ENCODE measurements at regions not wholly inside any gene's neighbourhood (a gene's known extent, or its start where the extent isn't known, plus 50 kb on each side); places are given as distances from the start of the nearest gene placed in this dataset.

DNA sequence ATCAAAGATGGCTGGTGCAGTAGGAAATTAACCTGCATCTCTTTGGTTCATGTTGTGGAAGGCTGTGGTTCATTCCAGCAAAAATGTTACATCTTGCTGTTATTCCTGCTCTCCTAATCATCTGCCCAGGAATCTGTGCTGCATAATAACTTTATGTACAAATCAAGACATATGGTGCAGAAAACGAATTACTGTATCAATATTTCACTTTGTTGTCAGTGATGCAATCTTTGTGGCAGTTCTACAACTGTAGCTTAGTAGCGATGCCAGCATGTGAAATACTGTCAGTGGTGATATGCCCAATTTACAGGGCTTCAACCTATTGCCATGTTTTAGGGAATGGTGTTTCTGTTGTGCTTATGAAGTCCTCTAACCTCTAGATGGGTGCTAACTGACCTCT, 1114.7 kb downstream of the SOCS6 start:
- Histone ChIP-seq H3K27ac (ENCODE audit: low read length) (no peak overlapping the region), H3K4me1 (ENCODE audit: control insufficient read depth, insufficient read depth, low read length) (no peaks in the 10 kb centered on the region), H3K36me3 (ENCODE audit: control insufficient read depth, insufficient read depth, low read length) (no peaks in the 10 kb centered on the region), H3K4me3 (ENCODE audit: low read depth in 2 of 2, low read length in 2 of 2) (no peak overlapping the region), H3K9me3 (ENCODE audit: control insufficient read depth, insufficient read depth, low read depth, low read length) (no peaks in the 10 kb centered on the region), H3K27me3 (ENCODE audit: control insufficient read depth, insufficient read depth, low read length) (no peaks in the 10 kb centered on the region)
- CTCF ChIA-PET, result no interaction called here
- ATAC-seq (no peak), DNase-seq (ENCODE audit: low read depth, low spot score) (no peak)
- BruUV-seq (replicated peaks), result no TSS peak
- in situ Hi-C loops (cut with HindIII; ENCODE audit: low pct_unique_long_range_greater_than_20kb, low sequenced_read_pairs), result no loop called here
- intact Hi-C loops (cut with micrococcal nuclease; ENCODE audit: unreplicated experiment), result no loop called here
- no peak for TF ChIP-seq TCF7L2 (IDR thresholded peaks at IDR 0.05; ENCODE audit: low read depth, low read length)
- no peak for TF ChIP-seq POLR2AphosphoS5 (IDR thresholded peaks at IDR 0.05; ENCODE audit: low read depth, low read length)
- TF ChIP-seq SIN3A (IDR thresholded peaks at IDR 0.05; ENCODE audit: borderline replicate concordance, insufficient read depth, low read depth, low read length), result no peak
- no peak for TF ChIP-seq CTCF (IDR thresholded peaks at IDR 0.05)
- TF ChIP-seq, protein P1, sequence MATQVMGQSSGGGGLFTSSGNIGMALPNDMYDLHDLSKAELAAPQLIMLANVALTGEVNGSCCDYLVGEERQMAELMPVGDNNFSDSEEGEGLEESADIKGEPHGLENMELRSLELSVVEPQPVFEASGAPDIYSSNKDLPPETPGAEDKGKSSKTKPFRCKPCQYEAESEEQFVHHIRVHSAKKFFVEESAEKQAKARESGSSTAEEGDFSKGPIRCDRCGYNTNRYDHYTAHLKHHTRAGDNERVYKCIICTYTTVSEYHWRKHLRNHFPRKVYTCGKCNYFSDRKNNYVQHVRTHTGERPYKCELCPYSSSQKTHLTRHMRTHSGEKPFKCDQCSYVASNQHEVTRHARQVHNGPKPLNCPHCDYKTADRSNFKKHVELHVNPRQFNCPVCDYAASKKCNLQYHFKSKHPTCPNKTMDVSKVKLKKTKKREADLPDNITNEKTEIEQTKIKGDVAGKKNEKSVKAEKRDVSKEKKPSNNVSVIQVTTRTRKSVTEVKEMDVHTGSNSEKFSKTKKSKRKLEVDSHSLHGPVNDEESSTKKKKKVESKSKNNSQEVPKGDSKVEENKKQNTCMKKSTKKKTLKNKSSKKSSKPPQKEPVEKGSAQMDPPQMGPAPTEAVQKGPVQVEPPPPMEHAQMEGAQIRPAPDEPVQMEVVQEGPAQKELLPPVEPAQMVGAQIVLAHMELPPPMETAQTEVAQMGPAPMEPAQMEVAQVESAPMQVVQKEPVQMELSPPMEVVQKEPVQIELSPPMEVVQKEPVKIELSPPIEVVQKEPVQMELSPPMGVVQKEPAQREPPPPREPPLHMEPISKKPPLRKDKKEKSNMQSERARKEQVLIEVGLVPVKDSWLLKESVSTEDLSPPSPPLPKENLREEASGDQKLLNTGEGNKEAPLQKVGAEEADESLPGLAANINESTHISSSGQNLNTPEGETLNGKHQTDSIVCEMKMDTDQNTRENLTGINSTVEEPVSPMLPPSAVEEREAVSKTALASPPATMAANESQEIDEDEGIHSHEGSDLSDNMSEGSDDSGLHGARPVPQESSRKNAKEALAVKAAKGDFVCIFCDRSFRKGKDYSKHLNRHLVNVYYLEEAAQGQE (IDR thresholded peaks at IDR 0.05; ENCODE audit: insufficient read depth in 1 of 2, low read depth in 2 of 2, low read length in 1 of 2), result no peak
- POLR2A ChIA-PET, result no interaction called here

DNA sequence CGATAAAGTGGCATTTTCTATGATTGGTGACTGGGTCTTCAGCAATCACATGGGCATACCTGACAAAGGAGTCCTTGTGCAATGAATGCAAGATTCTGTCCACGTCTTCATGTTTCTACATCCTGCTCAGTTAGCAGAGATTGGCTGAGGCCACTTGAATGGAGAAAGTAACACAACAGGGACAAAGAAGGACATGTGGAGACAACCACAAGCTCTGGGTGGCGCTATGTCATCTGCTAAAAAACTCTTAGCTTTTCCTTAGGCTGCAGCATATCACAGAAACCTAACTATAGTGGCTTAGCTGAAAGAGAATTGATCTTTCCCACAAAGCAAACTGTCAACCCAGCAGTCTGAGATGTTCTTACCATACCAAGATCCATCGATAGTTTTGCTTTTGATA, 1109.7 kb downstream of the SOCS6 start:
- BruUV-seq (replicated peaks), result no TSS peak
- TF ChIP-seq POLR2AphosphoS5 (IDR thresholded peaks at IDR 0.05; ENCODE audit: low read depth, low read length) (no peak), CTCF (IDR thresholded peaks at IDR 0.05) (peak; percentile 28; the same call in 1 of the 2 replicates)
- Histone ChIP-seq H3K4me3 (ENCODE audit: low read depth in 2 of 2, low read length in 2 of 2) (no peak overlapping the region), H3K27me3 (ENCODE audit: control insufficient read depth, insufficient read depth, low read length) (no peaks in the 10 kb centered on the region), H3K4me1 (ENCODE audit: control insufficient read depth, insufficient read depth, low read length) (no peaks in the 10 kb centered on the region), H3K36me3 (ENCODE audit: control insufficient read depth, insufficient read depth, low read length) (no peaks in the 10 kb centered on the region), H3K27ac (ENCODE audit: low read length) (no peak overlapping the region), H3K9me3 (ENCODE audit: control insufficient read depth, insufficient read depth, low read depth, low read length) (no peaks in the 10 kb centered on the region)
- ChIA-PET POLR2A (no interaction called here), CTCF (no interaction called here)
- DNase-seq (ENCODE audit: low read depth, low spot score), result no peak
- in situ Hi-C loops (cut with HindIII; ENCODE audit: low pct_unique_long_range_greater_than_20kb, low sequenced_read_pairs), result no loop called here
- intact Hi-C loops (cut with micrococcal nuclease; ENCODE audit: unreplicated experiment), result no loop called here
- no peak for ATAC-seq

- ChIA-PET CTCF (no interaction called here), POLR2A (no interaction called here)
- Histone ChIP-seq H3K4me3 (ENCODE audit: low read depth in 2 of 2, low read length in 2 of 2) (no peak overlapping the region), H3K27me3 (ENCODE audit: control insufficient read depth, insufficient read depth, low read length) (no peaks in the 10 kb centered on the region), H3K9me3 (ENCODE audit: control insufficient read depth, insufficient read depth, low read depth, low read length) (no peaks in the 10 kb centered on the region), H3K27ac (ENCODE audit: low read length) (no peak overlapping the region), H3K4me1 (ENCODE audit: control insufficient read depth, insufficient read depth, low read length) (no peaks in the 10 kb centered on the region), H3K36me3 (ENCODE audit: control insufficient read depth, insufficient read depth, low read length) (no peaks in the 10 kb centered on the region)
- TF ChIP-seq TCF7L2 (IDR thresholded peaks at IDR 0.05; ENCODE audit: low read depth, low read length) (no peak), SIN3A (IDR thresholded peaks at IDR 0.05; ENCODE audit: borderline replicate concordance, insufficient read depth, low read depth, low read length) (no peak), CTCF (IDR thresholded peaks at IDR 0.05) (no peak), POLR2AphosphoS5 (IDR thresholded peaks at IDR 0.05; ENCODE audit: low read depth, low read length) (no peak)
- TF ChIP-seq, protein P1 (IDR thresholded peaks at IDR 0.05; ENCODE audit: insufficient read depth in 1 of 2, low read depth in 2 of 2, low read length in 1 of 2), result no peak
- intact Hi-C loops (cut with micrococcal nuclease; ENCODE audit: unreplicated experiment), result no loop called here
- BruUV-seq (replicated peaks), result no TSS peak
- DNase-seq (ENCODE audit: low read depth, low spot score) (no peak), ATAC-seq (no peak)
- in situ Hi-C loops (cut with HindIII; ENCODE audit: low pct_unique_long_range_greater_than_20kb, low sequenced_read_pairs), result no loop called here
These were observed 1099.3 kb downstream of the SOCS6 start for GRCh38 chr18:71388148-71388547.
